NCI-H1105 (cell line): ENCODE measurements at regions not wholly inside any gene's neighbourhood (a gene's known extent, or its start where the extent isn't known, plus 50 kb on each side); places are given as distances from the start of the nearest gene placed in this dataset.
"Not testable (repeated sequence)": the region's sequence is repeated elsewhere in the genome, so short reads cannot be mapped to it uniquely, and the experiment has no call there.

Experiments
- DNase-seq: peaks from one replicate; lab custom pipeline; 2025; lab: John Stamatoyannopoulos, UW

DNA sequence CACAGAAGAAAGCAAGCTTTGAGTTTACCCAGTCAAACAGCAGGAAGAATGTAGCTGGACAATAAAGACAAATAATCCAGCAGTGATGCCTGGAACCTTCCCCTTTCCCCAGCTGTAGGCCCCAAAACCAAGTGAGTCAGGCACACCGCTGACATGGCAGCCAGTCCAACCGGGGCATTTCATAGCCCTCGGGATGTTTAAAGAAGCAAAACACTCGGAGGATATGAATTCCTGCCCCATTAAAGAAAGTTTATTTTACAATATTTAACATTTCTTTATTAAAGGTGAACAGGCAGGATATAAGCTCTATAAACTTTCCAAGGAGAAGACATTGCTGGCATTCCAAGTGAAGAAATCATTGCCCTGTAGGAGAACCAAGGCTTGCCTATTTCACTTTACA is 507.6 kb upstream of the TNP1 start:
- no peak for DNase-seq

DNA sequence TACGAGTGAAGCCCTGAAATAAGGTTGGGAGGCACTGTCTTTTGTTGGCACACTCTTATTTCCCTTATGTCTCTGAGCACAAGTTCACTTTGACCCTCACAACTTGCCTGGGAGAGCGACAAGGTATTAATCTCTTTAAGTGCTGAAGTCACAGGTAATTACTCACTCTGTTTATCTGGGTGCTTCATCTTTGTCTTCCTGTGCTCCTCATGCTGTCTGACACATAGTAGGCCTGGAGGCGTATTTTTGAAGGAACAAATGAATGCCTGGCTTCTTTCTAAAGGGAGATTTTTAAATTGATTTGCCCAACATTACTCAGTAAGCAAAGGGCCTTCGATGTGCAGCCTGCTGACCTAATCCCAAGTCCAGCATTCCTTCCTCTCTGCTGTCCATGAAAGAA is 507.1 kb upstream of the TNP1 start:
- no peak for DNase-seq

DNA sequence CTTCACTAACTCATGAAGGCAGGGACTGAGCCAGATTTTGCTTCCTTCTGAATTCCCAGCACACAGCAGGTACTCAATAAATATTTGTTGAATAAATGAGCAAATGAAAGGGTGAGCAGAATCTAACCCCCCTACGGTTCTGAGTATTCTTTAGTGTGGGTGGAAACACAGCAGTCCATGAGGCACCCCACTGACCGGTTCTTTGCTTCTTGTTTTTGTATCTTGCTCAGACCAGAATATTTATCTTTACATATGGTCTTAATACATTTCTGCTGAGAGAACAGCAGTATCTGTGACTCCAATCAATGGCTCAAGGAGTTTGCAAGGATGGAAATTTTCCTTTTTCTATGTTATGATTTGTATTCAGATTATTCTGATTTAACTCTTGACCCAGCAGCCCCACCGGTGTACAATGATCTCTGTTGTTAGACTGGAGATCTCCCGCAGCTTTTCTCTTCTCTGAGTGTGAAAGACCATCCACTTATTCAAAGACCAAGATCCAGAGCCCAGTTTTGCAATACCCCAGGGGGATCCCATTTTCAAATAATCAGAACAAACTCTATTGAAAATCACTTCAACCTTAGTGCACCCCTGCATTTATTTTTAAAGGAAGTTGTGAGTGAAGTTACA is 506.5 kb upstream of the TNP1 start:
- DNase-seq: no peak

DNA sequence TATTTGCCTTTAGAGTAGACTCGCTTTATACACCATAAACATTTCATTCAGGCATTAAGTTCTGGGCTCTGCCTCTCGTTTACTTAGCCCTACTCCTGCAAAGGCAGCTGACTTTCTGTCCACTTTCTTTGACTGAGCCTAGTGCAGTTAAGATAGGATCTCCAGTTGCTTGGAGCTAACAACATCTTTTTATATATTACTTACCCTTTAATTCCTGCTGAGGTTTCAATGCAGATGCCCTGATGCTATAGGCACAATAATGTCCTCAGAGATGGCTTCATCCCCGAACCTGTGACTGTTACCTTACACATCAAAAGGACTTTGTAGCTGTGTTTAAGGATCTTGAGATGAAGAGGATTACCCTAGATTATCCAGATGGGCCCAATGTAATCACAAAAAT is 505.8 kb upstream of the TNP1 start:
- no peak for DNase-seq

DNA sequence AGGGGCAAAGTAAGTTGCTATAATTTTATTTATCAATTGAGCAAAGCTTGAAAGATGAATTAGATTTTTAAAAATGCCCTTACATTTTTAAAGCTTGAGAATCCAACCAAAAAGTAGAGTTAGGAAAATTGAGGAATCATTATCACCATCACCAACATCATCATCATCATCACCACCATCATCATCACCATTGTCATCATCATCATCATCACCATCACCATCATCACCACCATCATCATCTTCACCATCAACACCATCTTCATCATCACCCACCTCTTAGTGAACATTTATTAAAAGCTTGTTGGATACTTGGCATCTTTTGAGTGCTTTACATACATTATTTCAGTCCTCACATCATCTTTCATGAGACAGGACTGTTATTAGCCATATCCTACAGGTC is 504.4 kb upstream of the TNP1 start:
- no peak for DNase-seq

DNA sequence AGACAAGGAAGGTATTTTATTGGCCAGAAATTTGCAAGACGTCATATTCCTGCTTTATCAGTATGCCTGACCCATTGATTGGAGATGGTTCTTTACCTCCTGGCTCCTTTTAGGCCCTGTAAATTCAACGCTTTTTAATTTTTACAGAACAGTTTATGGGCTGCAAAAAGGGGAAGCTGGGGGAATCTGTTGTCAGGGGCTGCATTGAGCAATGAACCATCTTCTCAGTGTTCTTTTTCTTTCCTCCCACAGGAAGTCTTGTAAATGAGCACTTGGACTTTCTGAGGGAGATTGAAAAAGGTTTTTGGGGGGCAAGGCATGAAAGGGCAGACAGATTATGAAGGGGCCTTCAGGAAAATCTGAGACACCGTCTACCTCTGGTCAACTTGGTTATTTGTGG is 503.6 kb upstream of the TNP1 start:
- no peak for DNase-seq

DNA sequence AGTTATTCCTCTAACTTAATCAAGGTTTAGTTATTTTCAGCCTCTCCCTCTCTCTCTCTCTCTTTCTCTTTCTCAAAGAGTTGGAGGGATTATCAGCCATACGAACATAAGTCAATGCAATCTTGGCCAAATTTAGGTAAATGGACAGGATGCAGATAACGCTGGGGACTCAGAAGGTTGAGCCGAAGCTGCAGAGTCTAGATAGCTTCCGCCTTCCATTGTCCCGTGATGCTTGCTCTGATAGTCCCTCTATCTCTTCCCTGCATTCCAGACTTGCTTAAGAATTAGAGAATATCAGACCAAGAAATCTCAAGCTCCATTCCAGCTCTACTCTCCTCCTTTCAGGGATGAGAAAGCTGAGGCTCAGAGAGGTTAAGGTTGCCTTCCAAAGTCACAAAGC is 502.8 kb upstream of the TNP1 start:
- DNase-seq: no peak

DNA sequence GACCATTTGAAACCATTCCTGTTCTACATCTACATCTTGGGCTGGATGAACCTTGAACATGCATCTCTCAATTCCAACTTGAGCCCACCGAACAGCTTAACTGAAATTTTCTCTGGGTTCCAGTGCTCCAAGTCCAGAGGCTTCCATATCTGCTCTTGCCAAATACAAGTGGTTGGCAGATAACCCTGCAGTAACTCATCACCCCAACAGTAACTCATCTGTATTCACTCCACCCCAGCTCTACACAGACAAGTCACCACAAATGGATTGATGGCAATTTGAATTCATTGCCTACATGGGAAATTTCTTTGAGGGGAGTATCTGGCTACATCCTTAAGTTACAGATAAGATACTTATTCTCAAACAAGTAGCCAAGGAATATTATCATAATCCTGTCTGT is 502.4 kb upstream of the TNP1 start:
- DNase-seq: no peak

DNA sequence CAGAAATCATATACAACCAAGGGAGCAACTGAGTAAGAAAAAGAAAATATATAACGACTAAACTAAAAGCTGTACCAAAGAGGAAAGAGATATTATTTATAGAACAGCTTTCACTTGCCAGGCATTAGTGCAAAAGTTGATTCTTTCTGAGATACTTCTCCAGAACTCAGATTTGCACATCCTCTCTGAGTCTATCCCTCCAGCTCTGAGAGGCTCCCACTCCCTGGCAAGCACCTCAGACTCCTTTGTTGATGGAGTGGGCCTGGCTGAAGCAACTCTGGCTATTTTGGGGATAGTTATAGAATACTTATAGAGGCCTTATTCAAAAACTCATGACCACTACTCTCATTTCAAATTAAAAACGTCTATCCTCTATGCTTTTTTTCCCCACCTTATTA is 501.6 kb upstream of the TNP1 start:
- DNase-seq: no peak

DNA sequence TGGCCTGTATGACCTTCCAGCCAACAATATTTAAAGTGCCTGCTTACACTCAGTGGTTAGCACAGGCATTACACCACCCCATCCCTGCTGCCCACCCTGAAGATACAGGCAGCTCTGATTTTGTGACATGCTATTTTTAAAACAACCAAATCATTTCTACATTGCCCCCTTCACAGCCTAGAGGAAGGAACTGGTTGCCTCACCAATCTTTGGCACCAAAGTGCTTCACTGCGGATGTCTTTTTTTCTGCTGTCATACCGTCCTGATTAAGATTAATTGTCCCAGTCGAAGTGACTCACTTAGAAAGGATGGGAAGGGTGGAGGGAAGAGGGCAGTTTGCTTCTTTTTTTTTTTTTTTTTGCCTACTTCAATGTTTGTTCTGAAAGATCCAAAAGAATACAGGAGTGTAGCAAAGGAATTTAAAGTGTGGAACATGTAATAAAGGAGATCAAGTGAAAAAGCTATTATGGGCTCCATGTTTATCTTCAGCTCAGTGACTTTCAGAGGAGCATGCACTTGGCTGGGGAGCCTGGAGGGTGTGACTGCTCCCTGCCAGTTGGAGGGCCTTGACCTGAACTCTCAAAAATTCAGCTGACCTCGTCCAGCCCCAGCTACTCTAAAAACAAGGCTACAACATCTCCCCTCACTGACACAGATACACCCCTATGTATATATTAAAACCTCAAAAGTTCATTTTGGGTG is 501.1 kb upstream of the TNP1 start:
- DNase-seq: no peak

DNA sequence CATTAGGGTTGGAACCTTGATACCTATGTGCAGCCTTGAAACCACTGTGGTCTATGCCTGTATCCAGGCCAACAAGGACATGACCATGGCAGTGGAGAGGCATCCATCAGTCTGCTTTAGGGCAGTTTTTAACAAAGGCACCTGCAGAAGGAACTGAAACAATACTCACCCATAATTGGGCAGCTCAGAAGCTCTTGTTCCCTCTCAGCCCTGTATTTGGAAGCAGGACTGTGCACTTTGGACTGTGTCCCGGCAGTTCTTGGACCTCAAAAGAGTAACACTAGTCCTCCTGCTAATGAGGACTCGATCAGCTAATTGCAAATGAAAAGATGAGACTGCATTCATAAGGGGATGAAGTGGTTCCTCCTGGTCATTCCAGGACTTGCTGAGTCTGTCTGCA is 500.2 kb upstream of the TNP1 start:
- no peak for DNase-seq

DNA sequence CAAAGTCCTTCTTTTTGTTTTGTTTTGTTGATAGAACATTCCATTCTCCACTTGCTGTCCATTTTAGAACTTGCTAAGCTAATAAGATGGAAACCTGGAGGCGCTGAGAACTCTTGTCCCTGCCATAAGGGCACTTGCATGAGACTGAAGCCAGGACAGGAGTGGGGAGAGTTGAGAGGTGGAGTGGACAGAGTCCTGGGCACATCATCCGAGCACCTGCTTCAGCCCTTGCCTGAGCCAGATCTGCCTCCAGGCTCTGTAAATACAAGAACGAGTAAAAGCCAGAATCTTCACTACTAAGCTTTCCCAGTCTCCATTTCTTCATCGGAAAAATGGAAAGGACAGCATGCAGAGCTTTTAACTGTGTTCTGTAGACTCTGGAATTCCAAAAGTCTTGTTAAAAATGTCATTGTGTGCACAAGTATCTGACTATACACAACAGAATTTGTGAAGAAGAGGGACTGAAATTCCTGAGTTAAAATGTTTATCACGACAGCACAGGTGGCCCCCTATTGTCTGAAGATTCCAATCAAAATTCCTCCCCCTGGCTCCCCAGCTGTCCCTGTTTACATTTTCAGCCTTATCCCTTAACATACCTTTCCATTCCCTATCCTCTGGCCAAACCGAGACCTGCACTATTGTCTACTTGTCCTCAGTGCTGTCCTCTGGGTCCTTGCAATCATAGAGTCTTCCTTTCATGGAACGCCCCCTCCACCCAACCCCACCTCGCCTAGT is 498.2 kb upstream of the TNP1 start:
- no peak for DNase-seq

DNA sequence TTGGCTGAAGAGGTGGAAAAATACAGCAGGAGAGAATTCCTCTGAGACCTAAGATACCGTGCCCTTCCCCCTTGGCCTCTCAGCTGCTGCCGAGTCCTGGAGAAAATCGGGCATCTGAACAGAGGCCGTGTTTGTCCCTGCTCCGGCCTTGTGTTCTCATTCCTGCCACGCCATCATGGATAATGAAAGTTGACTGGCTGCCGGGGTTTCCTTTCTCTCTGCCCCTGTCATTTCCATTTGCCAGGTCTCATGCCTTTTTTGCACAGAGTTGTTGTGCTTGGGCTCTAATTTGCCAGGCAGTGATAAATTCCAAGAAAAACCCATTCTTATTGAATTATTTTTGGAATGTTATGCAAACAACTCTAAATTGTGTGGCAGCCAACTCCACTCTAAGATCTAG is 496.9 kb upstream of the TNP1 start:
- no peak for DNase-seq

DNA sequence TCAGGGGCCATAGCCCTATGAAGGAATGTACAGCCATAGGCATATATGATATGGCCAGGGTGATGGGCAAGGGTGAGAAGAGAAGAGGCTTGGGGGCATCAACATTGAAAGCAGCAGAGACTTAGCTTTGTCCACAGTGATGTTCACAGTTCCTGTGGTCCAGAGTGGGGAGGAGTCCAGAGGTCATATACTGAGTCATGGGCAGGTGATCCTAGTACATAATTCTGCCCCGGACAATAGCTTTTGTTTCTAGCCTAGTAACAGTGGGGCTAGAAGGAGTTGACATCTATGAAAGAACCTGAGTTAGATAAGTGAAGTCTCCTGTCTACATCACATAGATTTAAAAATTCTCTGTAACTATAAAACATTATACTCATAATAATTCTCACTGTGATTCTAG is 496.3 kb upstream of the TNP1 start:
- no peak for DNase-seq

DNA sequence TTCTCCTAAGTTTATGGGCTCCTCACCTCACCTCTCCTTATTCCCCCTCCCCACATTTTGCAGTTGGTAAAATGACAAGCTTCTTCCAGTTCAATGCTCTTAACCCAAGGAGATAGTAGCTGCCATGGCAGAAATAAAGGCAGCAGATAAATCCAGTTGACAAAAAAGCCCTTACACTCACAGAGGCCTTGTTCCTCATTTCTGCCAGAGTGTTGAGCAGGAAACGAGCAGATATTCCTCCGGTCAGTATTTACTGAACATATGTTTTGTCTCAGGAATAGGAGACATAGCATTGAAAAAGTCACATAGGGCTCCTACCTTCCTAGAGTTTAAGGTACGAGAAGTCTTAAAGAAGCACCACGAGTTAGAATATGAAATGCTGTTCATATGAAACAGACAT is 493.7 kb upstream of the TNP1 start:
- no peak for DNase-seq

DNA sequence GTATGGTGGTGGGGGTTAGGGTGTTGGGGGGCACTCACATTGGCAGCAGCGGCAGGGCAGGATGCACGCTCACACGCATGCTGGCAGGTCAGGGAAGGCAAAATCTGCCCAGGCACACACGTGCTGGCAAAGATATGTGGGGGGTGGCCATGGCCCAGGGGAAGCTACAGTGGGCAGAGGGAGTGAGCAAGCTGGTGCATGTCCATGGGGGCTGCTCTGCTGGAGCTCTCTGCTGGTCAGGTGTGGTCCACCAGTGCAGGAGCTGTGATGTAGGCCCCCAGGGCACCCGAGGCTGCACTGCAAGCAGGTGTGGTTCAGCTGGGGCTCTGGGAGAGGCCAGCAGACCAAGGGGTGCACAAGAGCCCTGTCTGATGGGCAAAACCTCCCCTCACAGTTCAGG is 491.5 kb upstream of the TNP1 start:
- no peak for DNase-seq

DNA sequence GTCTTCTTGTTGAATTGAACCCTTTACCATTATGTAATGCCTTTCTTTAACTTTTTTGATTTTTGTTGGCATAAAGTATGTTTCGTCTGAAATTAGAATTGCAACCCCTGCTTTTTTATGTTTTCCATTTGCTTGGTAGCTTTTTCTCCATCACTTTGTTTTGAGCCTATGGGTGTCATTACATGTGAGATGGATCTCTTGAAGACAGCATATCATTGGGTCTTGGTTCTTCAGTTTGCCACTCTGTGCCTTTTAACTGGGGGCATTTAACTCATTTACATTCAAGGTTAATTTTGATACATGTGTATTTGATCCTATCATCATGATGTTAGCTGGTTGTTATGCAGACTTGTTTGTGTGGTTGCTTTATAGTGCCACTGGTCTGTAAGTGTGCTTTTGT is 489.4 kb upstream of the TNP1 start:
- DNase-seq: no peak

DNA sequence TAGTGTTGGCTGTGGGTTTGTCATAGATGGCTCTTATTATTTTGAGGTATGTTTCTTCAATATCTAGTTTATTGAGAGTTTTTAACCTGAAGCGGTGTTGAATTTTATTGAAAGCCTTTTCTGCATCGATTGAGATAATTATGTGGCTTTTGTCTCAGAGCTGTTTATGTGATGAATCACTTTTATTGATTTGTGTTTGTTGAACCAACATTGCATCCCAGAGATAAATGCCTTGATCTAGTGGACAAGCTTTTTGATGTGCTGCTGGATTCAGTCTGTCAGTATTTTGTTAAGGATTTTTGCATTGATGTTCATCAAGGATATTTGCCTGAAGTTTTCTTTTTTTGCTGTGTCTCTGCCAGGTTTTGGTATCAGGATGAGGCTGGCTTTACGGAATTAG is 487.8 kb upstream of the TNP1 start:
- DNase-seq: not testable (repeated sequence)

DNA sequence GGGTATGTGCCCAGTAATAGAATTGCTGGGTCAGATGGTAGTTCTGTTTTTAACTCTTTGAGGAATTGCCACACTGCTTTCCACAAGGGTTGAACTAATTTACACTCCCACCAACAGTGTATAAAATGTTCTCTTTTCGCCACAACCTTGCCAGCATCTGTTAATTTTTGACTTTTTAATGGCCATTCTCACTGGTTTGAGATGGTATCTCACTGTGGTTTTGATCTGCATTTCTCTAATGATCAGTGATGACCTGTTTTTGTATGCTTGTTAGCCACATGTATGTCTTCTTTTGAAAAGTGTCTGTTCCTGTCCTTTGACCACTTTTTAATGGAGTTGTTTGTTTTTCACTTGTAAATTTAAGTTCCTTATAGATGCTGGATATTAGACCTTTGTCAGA is 486.2 kb upstream of the TNP1 start:
- DNase-seq: not testable (repeated sequence)

DNA sequence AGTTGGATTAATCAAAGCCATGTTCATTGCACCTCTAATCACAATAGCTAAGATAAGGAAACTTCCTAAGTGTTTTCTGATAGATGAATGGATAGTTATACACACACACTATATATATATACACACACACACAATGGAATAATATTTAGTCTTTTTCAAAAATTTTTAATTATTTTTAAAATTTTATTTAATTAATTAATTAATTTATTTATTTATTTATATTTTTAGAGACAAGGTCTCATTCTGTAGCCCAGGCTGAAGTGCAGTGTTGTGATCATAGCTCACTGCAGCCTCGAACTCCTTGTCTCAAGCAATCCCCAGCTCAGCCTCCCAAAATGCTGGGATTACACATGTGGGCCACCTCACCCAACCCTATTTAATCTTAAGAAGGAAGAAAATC is 481.0 kb upstream of the TNP1 start:
- DNase-seq: no peak

DNA sequence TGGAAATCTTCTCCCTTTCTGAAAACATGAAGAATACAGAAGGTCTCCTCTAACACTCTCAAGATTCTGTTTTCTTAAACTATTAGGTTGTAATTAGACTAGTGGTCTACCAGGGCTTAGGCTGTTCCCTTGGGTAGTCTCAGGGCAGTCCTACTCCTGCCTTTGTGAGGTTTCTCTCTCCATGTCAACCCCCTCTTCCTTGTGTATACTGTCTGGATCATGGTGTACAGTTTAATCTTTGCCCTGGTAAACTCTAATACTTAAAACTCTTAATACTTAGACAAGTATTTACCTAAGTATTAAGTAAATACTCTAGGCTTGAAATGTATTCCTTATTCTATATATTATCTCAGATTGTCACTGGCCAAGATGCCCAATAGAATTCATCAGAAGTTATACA is 480.3 kb upstream of the TNP1 start:
- no peak for DNase-seq

DNA sequence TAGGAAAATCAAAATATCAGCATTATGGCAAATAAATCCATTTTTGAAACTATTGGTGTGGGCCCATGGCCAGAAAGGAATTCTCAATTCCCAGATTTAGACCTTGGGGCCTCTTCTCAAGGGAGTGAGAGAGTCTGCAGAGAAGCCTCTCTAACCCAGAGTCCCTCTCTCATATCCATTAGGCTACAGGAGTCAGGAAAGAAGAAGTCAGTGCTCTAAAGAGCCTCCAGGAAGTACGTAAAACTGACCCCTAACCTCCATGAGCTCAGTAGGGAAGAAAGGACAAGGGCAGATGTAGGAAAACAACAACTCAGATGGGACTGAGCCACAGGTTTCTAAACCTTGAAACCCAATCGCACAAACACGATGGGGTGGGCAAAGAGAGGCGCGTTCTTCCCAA is 479.9 kb upstream of the TNP1 start:
- DNase-seq: no peak

DNA sequence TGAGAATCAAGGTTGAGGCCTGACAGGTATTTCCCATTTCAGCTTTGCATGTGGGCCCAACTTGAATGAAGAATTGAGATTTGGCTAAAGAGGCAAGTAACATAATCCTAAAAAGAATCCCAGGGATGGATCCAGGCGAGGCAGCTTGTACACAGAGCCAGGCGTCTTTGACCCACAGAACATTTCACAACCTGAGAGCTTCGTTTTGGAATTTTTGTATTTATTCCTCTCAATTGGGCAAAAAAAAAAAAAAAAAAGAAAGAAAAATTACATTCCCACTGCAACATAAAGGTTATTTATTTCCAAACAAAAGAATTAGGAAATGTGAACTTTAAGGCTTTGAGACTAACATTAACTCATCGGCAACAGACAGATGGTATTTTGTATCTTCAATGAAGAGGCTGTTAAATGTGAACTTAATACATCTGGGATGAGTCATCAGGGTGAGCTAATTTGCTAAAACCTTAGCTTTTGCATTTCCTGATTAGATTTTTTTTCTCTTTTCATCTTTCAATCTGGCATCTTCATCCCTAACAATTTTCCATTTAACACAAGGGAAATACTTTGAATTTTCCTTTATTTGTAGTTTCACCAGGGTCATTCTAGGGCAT is 478.5 kb upstream of the TNP1 start:
- no peak for DNase-seq
